DMS79 treated with DMSO at 0.1 percent for 48 hours (cell line): ENCODE measurements at regions not wholly inside any gene's neighbourhood (a gene's known extent, or its start where the extent isn't known, plus 50 kb on each side); places are given as distances from the start of the nearest gene placed in this dataset.

ENCODE experiments used
- DNase-seq: peaks from one replicate; lab custom pipeline; 2025; lab: John Stamatoyannopoulos, UW

DNA sequence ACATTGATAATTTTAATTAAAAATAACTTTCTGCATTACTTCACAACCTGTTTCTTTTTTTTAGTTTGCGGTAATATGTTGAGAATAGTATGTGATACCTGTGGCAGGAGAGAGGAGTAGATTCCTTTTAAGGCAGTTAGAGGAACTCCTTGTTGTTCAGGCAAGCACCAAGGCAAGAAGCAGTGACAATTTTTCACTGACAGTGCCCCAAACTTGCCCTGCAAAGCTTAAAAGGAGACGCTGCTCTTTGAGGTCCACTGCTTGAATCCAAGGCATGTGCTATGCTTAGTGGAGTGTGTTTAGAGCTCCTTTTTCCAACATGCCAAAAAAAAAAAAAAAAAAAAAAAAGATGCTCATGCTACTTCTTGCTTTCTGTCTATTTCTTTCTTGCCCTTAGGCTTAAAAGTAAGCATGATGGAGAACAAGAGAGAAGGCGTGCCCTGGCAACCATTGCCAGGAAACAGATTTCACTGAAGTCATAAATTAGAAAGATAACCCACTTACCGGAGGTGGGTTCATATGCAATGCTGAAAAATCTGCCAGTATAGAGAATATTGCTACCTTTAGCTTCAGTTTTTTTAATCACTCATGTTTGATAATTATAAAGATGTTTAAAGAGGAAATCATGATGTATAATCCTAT is 58.3 kb upstream of the DYRK2 start:
- peak; percentile 16 for DNase-seq

DNA sequence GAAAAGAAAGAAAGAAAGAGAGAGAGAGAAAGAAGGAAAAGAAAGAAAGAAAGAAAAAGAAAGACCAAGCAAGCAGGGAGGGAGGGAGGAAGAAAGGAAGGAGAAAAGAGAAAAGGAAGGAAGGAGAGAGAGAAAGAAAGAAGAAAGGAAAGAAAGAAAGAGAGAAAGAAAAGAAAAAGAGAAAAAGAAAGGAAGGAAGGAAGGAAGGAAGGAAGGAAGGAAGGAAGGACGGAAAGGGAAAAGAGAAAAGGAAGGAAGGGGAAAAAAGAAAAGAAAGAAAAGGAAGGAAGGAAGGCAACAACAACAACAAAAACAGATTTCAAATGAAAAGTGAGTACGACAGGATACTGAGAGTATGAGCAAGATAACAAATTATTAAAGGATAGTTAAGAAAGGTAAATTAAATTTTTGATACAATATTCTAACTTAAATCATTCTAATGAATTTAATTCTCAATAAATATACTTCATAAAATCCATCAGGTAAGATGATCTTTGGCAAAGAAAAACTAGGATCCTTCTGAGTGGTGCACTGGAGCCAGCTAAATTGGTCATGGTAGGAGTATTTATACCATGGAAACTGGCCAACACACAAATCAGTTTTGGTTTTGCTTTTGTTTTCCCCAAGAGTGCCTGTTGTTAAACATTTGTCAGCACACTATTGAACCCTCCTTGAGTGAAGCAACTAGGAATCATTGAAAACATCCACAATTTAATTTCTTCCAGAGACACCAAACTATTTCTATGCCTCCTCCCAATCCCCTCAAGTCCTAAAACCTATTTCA is 56.1 kb upstream of the DYRK2 start:
- peak; percentile 77 for DNase-seq

DNA sequence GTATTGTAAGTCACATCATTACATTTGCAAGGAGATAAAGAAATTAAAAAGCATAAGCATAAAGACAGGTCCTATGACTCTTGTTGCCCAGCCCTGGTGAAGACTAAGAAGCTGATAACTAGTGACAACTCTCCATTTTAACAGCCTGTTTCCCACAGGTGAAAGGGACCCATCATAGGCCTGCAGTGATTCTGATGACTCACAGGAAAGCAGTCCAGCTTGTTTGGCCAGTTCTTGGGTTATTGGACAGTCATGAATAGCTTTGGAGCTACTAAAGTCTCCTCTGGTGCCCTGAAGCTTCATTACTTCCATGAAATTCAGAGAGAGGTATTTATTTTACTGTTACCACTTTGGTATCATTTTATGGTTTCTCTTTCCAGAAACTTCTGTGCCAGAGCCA is 55.5 kb upstream of the DYRK2 start:
- DNase-seq, result peak; percentile 75

DNA sequence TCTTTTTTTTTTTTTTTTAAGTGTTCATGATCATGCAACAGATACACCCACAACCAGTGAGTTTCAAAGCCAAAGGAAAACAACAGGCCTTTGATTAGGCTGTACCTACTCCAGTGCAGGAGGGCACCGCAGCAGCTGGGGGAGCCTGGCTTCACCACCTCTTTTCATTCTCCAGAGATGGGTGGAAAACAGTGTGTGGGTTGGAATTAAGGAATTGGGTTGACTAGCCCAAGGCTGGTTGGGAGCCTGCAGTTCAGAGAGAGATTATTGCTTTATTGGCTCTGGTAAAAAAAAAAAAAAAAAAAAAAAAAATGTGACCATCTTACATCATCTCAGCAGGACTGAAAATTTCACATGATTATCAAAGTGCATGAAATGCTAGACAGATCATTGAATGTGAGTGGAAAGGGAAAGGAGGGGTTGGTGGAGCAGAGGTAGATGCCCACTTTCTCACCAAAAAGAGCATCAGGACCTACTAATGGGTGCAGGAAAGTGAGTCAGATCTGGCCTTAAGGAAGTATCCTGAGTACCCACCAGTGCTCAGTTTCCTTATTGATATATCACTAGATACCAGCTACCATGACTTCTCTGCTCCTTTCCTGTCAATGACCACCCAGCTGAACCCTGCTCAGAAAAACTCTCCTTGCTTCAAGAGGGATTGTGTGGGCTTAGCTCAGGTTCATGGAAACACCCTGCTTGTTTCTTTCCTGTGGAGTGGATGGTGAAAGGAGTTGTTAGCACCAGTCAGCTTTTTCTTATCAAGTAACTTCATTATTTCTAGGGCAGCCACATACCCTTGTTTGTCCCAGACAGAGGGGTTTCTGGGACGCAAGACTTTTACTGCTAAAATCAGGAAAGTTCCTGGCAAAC is 54.8 kb upstream of the DYRK2 start:
- peak; percentile 42 for DNase-seq

DNA sequence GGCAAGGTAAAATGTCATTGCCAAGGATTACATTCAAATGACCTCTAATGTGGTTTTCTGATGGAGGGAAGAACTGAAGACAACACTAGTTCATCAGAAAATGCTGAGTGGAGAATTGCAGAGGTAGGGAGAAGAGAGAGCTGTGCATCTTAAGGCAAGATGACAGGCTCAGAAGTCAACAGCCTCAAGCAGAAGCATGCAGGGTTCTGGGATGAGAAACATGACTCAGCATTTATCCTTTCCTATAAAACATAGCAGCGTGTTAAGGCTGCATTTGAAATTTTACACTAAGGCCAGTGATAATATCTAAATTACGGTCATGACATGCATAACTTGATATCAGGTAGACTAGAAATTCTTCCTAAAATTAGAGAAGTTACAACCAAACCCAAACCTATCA is 53.7 kb upstream of the DYRK2 start:
- no peak for DNase-seq

DNA sequence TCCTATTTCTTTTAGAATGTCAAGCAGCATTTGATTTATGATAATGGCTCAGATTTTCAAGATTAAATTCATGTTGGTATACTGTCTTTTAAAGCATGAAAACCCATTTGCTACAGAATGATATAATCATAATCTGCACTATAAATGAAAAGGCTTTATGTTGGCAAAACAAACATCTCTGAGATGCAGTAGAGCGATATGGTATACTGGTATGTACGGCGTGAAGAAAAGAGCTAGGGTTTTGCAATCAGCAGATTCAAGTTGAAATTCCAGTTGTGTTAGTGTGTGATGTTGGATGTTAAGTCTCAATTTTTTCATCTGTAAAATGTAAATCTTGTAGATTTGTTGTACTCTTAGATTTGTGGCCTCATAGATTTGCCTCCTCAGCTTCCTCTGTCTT is 53.2 kb upstream of the DYRK2 start:
- DNase-seq, result no peak

DNA sequence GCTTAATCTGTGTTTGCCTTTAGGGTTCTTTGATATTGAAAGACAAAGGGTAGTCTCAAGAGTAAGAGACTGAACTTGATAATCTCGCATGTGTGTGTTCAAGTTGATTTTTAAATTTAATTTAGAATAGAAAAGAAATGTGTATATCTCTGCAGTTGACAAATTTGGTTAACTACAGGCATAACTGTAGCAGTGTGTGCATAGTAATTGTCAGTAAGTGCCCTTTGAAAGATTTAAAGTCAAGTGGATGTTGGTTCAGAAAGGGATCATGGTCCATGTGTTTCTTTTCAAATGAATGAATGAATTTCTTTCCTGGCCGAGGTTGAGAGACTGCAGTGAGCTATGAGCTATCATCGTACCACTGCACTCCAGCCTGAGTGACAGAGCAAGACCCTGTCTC is 49.9 kb upstream of the DYRK2 start:
- no peak for DNase-seq
